ENCODE measurements at regions not wholly inside any gene's neighbourhood (a gene's known extent, or its start where the extent isn't known, plus 50 kb on each side); places are given as distances from the start of the nearest gene placed in this dataset.
A peak's percentile ranks its signal among the peaks of the same experiment; 100 is the strongest.

GRCh38 chr7:81492910-81493309 lies 276.9 kb downstream of the HGF start:
- no peak for DNase-seq (ENCODE audit: low read depth, low spot score)
- no peak for TF ChIP-seq CTCF (IDR thresholded peaks at IDR 0.05; ENCODE audit: insufficient read depth, low read length, missing control alignments)
- ChIA-PET CTCF (no interaction called here), POLR2A (no interaction called here)
- no peak overlapping the region for H3K4me3 ChIP-seq (ENCODE audit: low read depth, low read length)

- POLR2A ChIA-PET: no interaction called here
- DNase-seq (ENCODE audit: low read depth, low spot score): no peak
- CTCF ChIA-PET: interaction anchor here (0.7 to 0.9 kb wide), 2 partner anchors 9 to 525 kb away, joined by 3 read pairs; no protein-coding TSS in a partner anchor
- no peak overlapping the region for H3K4me3 ChIP-seq (ENCODE audit: low read depth, low read length)
- no peak for TF ChIP-seq CTCF (IDR thresholded peaks at IDR 0.05; ENCODE audit: insufficient read depth, low read length, missing control alignments)
These were observed 277.6 kb downstream of the HGF start for GRCh38 chr7:81492240-81492639.

GRCh38 chr7:81491573-81491972 lies 278.3 kb downstream of the HGF start:
- no peak for TF ChIP-seq CTCF (IDR thresholded peaks at IDR 0.05; ENCODE audit: insufficient read depth, low read length, missing control alignments)
- H3K4me3 ChIP-seq (ENCODE audit: low read depth, low read length): no peak overlapping the region
- ChIA-PET POLR2A (no interaction called here), CTCF (interaction anchor here (0.7 to 1.6 kb wide), 3 partner anchors 8 to 1238 kb away, joined by 3 to 5 read pairs (median 5); no protein-coding TSS in a partner anchor)
- no peak for DNase-seq (ENCODE audit: low read depth, low spot score)

GRCh38 chr7:81488210-81488609 lies 281.6 kb downstream of the HGF start:
- H3K4me3 ChIP-seq (ENCODE audit: low read depth, low read length): no peak overlapping the region
- DNase-seq (ENCODE audit: low read depth, low spot score): no peak
- no peak for TF ChIP-seq CTCF (IDR thresholded peaks at IDR 0.05; ENCODE audit: insufficient read depth, low read length, missing control alignments)
- ChIA-PET CTCF (interaction anchor here (1.0 to 7.0 kb wide), 3 partner anchors 11 to 529 kb away, joined by 3 to 54 read pairs (median 8); no protein-coding TSS in a partner anchor), POLR2A (no interaction called here)

- no peak for DNase-seq (ENCODE audit: low read depth, low spot score)
These were observed 282.3 kb downstream of the HGF start for GRCh38 chr7:81487516-81487915.

GRCh38 chr7:81484261-81484660 lies 285.6 kb downstream of the HGF start:
- TF ChIP-seq CTCF (IDR thresholded peaks at IDR 0.05; ENCODE audit: insufficient read depth, low read length, missing control alignments): no peak
- ChIA-PET POLR2A (interaction anchor here (0.5 kb wide), 1 partner anchor 283 kb away, joined by 3 read pairs; no protein-coding TSS in a partner anchor), CTCF (interaction anchor here (0.8 to 7.0 kb wide), 13 partner anchors 8 to 1245 kb away, joined by 3 to 66 read pairs (median 7); no protein-coding TSS in a partner anchor)
- H3K4me3 ChIP-seq (ENCODE audit: low read depth, low read length): no peak overlapping the region
- DNase-seq (ENCODE audit: low read depth, low spot score): peak; percentile 80

More at GRCh38 chr7:81487516-81487915, 282.3 kb downstream of the HGF start:
- ChIA-PET POLR2A (no interaction called here), CTCF (interaction anchor here (1.0 to 7.0 kb wide), 2 partner anchors 12 to 530 kb away, joined by 8 to 54 read pairs; no protein-coding TSS in a partner anchor)
- TF ChIP-seq CTCF (IDR thresholded peaks at IDR 0.05; ENCODE audit: insufficient read depth, low read length, missing control alignments): no peak
- H3K4me3 ChIP-seq (ENCODE audit: low read depth, low read length): no peak overlapping the region

Data from AG04449 (cell line).